DMS53 (cell line): ENCODE measurements at regions not wholly inside any gene's neighbourhood (a gene's known extent, or its start where the extent isn't known, plus 50 kb on each side); places are given as distances from the start of the nearest gene placed in this dataset.
"Not testable (repeated sequence)": the region's sequence is repeated elsewhere in the genome, so short reads cannot be mapped to it uniquely, and the experiment has no call there.

Experiments used
- DNase-seq: peaks from one replicate; lab custom pipeline; 2025; lab: John Stamatoyannopoulos, UW

- no peak for DNase-seq
Measured at GRCh38 chr2:199216253-199216652, 241.5 kb downstream of the SATB2 start.

- DNase-seq, result no peak
Measured at GRCh38 chr2:199207011-199207410, 250.7 kb downstream of the SATB2 start.

- no peak for DNase-seq
Measured at GRCh38 chr2:199206536-199206935, 251.2 kb downstream of the SATB2 start.

- no peak for DNase-seq
Measured at GRCh38 chr2:199202964-199203363, 254.8 kb downstream of the SATB2 start.

GRCh38 chr2:199201539-199201938 lies 256.2 kb downstream of the SATB2 start:
- DNase-seq, result no peak

GRCh38 chr2:199199797-199200196 lies 257.9 kb downstream of the SATB2 start:
- no peak for DNase-seq

GRCh38 chr2:199197448-199197847 lies 260.3 kb downstream of the SATB2 start:
- no peak for DNase-seq

GRCh38 chr2:199196686-199197085 lies 261.1 kb downstream of the SATB2 start:
- DNase-seq, result no peak

GRCh38 chr2:199195927-199196502 lies 261.7 kb downstream of the SATB2 start:
- no peak for DNase-seq

- no peak for DNase-seq
Measured at GRCh38 chr2:199191461-199191860, 266.3 kb downstream of the SATB2 start.

- DNase-seq, result no peak
Measured at GRCh38 chr2:199189229-199189628, 268.5 kb downstream of the SATB2 start.

GRCh38 chr2:199186301-199186751 lies 271.4 kb downstream of the SATB2 start:
- DNase-seq, result peak; percentile 25

- DNase-seq, result not testable (repeated sequence)
Measured at GRCh38 chr2:199185174-199185573, 272.6 kb downstream of the SATB2 start.

- no peak for DNase-seq
Measured at GRCh38 chr2:199163613-199164458, 293.9 kb downstream of the SATB2 start.

- DNase-seq, result no peak
Measured at GRCh38 chr2:199160677-199161465, 296.9 kb downstream of the SATB2 start.

- DNase-seq, result no peak
Measured at GRCh38 chr2:199160081-199160480, 297.7 kb downstream of the SATB2 start.

- no peak for DNase-seq
Measured at GRCh38 chr2:199148076-199148845, 309.5 kb downstream of the SATB2 start.

GRCh38 chr2:199147216-199147615 lies 310.5 kb downstream of the SATB2 start:
- no peak for DNase-seq

- DNase-seq, result no peak
Measured at GRCh38 chr2:199144546-199144945, 313.2 kb downstream of the SATB2 start.

- no peak for DNase-seq
Measured at GRCh38 chr2:199144036-199144435, 313.7 kb downstream of the SATB2 start.

- peak; percentile 6 for DNase-seq
Measured at GRCh38 chr2:199136681-199137080, 321.1 kb downstream of the SATB2 start.

- DNase-seq, result no peak
Measured at GRCh38 chr2:199136242-199136641, 321.5 kb downstream of the SATB2 start.
